Retinal pigment epithelial cell (primary cell): ENCODE measurements at regions not wholly inside any gene's neighbourhood (a gene's known extent, or its start where the extent isn't known, plus 50 kb on each side); places are given as distances from the start of the nearest gene placed in this dataset.

Experiments
- DNase-seq: peaks from one replicate; pipeline ENCODE4 v3.0.0-alpha.2; 2010; ENCODE audit warnings: low read depth
- H3K4me3 ChIP-seq: 2 replicates; pipeline ENCODE4 v1.5.1; 2011; ENCODE audit warnings: mild to moderate bottlenecking, low read length, control low read depth, moderate library complexity
- CTCF ChIP-seq: conservative IDR thresholded peaks from 2 replicates; pipeline ENCODE4 v1.5.1; 2011; ENCODE audit warnings: low read depth, low read length, control low read depth, inconsistent platforms

GRCh38 chr17:33798308-33798707 lies 456.8 kb upstream of the CCL2 start:
- H3K4me3 ChIP-seq = no peak overlapping the region
- no peak for TF ChIP-seq CTCF
- DNase-seq = no peak

- H3K4me3 ChIP-seq = no peak overlapping the region
- DNase-seq = no peak
- no peak for TF ChIP-seq CTCF
These were observed 452.5 kb upstream of the CCL2 start for GRCh38 chr17:33802349-33803198.

- H3K4me3 ChIP-seq = no peak overlapping the region
- DNase-seq = no peak
- no peak for TF ChIP-seq CTCF
These were observed 451.8 kb upstream of the CCL2 start for GRCh38 chr17:33803199-33803685.

- no peak for TF ChIP-seq CTCF
These were observed 451.4 kb upstream of the CCL2 start for GRCh38 chr17:33803686-33804085.

GRCh38 chr17:33804401-33804800 lies 450.7 kb upstream of the CCL2 start:
- H3K4me3 ChIP-seq = no peak overlapping the region
- no peak for TF ChIP-seq CTCF
- no peak for DNase-seq

More at GRCh38 chr17:33803686-33804085, 451.4 kb upstream of the CCL2 start:
- DNase-seq = no peak
- H3K4me3 ChIP-seq = no peak overlapping the region

- H3K4me3 ChIP-seq = no peak overlapping the region
- DNase-seq = no peak
- no peak for TF ChIP-seq CTCF
These were observed 448.5 kb upstream of the CCL2 start for GRCh38 chr17:33806631-33807030.

- TF ChIP-seq CTCF = no peak
- H3K4me3 ChIP-seq = no peak overlapping the region
- DNase-seq = no peak
These were observed 445.3 kb upstream of the CCL2 start for GRCh38 chr17:33809748-33810147.
